B cell (primary cell): ENCODE measurements at regions not wholly inside any gene's neighbourhood (a gene's known extent, or its start where the extent isn't known, plus 50 kb on each side); places are given as distances from the start of the nearest gene placed in this dataset.

Experiments used
- CTCF ChIP-seq: fragments of 200-600 bp; IDR thresholded peaks from one replicate; pipeline ENCODE4 v1.8.0; 2022; ENCODE audit warnings: antibody characterized with exemption, mild to moderate bottlenecking
- EZH2 ChIP-seq: IDR thresholded peaks from 2 replicates; pipeline ENCODE4 v1.6.1; 2012; ENCODE audit warnings: borderline replicate concordance, low read depth, mild to moderate bottlenecking, moderate library complexity, low read length; ENCODE audit not compliant: insufficient read depth, poor library complexity, severe bottlenecking

GRCh38 chr5:127186657-127187056, 103.9 kb upstream of the MEGF10 start:
- TF ChIP-seq CTCF (no peak), EZH2 (no peak)
